B cell (primary cell): ENCODE measurements at regions not wholly inside any gene's neighbourhood (a gene's known extent, or its start where the extent isn't known, plus 50 kb on each side); places are given as distances from the start of the nearest gene placed in this dataset.

Experiments
- CTCF ChIP-seq: fragments of 200-600 bp; IDR thresholded peaks from one replicate; pipeline ENCODE4 v1.8.0; 2022; ENCODE audit warnings: antibody characterized with exemption, mild to moderate bottlenecking
- EZH2 ChIP-seq: IDR thresholded peaks from 2 replicates; pipeline ENCODE4 v1.6.1; 2012; ENCODE audit warnings: borderline replicate concordance, low read depth, mild to moderate bottlenecking, moderate library complexity, low read length; ENCODE audit not compliant: insufficient read depth, poor library complexity, severe bottlenecking

GRCh38 chr6:115759051-115759450, 301.6 kb downstream of the FRK start:
- no peak for TF ChIP-seq CTCF
- TF ChIP-seq EZH2: no peak
